Endothelial cell of umbilical vein (primary cell): ENCODE measurements at regions not wholly inside any gene's neighbourhood (a gene's known extent, or its start where the extent isn't known, plus 50 kb on each side); places are given as distances from the start of the nearest gene placed in this dataset.

Source experiments
- BruUV-seq: library from RNA; stranded (reverse); fragments of 400-500 nt; replicated peaks from 2 replicates; lab custom pipeline; 2021; lab: Mats Ljungman, UMichigan
- CTCF ChIA-PET: fragments of 300-600, 350-600 bp; sonication (Branson Sonifier 250); formaldehyde crosslinking; loops from one replicate; lab custom pipeline; 2021; ENCODE audit warnings: antibody characterized with exemption, inconsistent platforms; lab: Charles Lee
- POLR2A ChIA-PET: fragments of 300-600, 350-600 bp; sonication (Branson Sonifier 250); formaldehyde crosslinking; loops from one replicate; lab custom pipeline; 2021; ENCODE audit warnings: antibody characterized with exemption, inconsistent platforms; lab: Charles Lee
- DNase-seq: peaks from one replicate; pipeline ENCODE4 v3.0.0-alpha.2; 2011; ENCODE audit warnings: low read depth, low spot score
- FAIRE-seq: peaks from 2 replicates; lab custom pipeline; 2011; peaks lifted over from hg19 to GRCh38; lab: Jason Lieb, UNC
- H2AFZ ChIP-seq: 2 replicates; pipeline ENCODE4 v1.6.0; 2012; ENCODE audit warnings: low read depth, low read length, control low read depth, inconsistent platforms
- H3K27ac ChIP-seq: 2 replicates; pipeline ENCODE4 v1.5.1; 2011; ENCODE audit warnings: low read depth, mild to moderate bottlenecking, control low read depth, low read length, moderate library complexity; ENCODE audit not compliant: insufficient read depth
- H3K27me3 ChIP-seq, 2 experiments: 2 replicates each; pipeline versions ENCODE4 v1.6.0 to v1.6.1; 2011; ENCODE audit warnings: low read length in 2 of 2, mixed read lengths in 1 of 2; ENCODE audit not compliant: control insufficient read depth in 2 of 2, insufficient read depth in 2 of 2
- H3K36me3 ChIP-seq, 2 experiments: 2 replicates in 1 of 2; 3 replicates in 1 of 2; pipeline ENCODE4 v1.5.1; 2011; ENCODE audit warnings: low read length in 2 of 2, mild to moderate bottlenecking in 1 of 2, moderate library complexity in 1 of 2; ENCODE audit not compliant: control insufficient read depth in 2 of 2, insufficient read depth in 2 of 2; ENCODE audit errors: extremely low read depth in 1 of 2
- H3K4me1 ChIP-seq: 3 replicates; pipeline ENCODE4 v1.5.1; 2011; ENCODE audit warnings: mild to moderate bottlenecking, low read length; ENCODE audit not compliant: control insufficient read depth, insufficient read depth; ENCODE audit errors: extremely low read depth
- H3K4me2 ChIP-seq: 2 replicates; pipeline ENCODE4 v1.6.1; 2011; ENCODE audit warnings: low read length, control low read depth, mixed read lengths; ENCODE audit not compliant: insufficient read depth
- H3K4me3 ChIP-seq, 3 experiments: fragments of 200-600 bp in 1 of 3; sonication (generic), shearing (Covaris generic) in 1 of 3; replicated peaks in 1 of 3; 2 replicates each; pipeline ENCODE4 v1.5.1; 2011 to 2016; ENCODE audit warnings: control low read depth in 3 of 3, low read length in 3 of 3, mild to moderate bottlenecking in 2 of 3, inconsistent platforms in 1 of 3, low read depth in 1 of 3, moderate library complexity in 1 of 3; ENCODE audit not compliant: insufficient read depth in 1 of 3
- H3K79me2 ChIP-seq: 2 replicates; pipeline ENCODE4 v1.6.0; 2012; ENCODE audit warnings: low read length, inconsistent platforms; ENCODE audit not compliant: control insufficient read depth, insufficient read depth
- H3K9ac ChIP-seq: replicated peaks from 2 replicates; pipeline ENCODE3; 2011; ENCODE audit warnings: low read length, control low read depth; ENCODE audit not compliant: insufficient read depth; ENCODE audit errors: extremely low read depth
- H3K9me1 ChIP-seq: replicated peaks from 3 replicates; pipeline ENCODE4 v1.6.0; 2011; ENCODE audit warnings: mild to moderate bottlenecking, low read length; ENCODE audit not compliant: control insufficient read depth, insufficient read depth; ENCODE audit errors: extremely low read depth
- H3K9me3 ChIP-seq: replicated peaks from 2 replicates; pipeline ENCODE4 v1.5.1; 2012; ENCODE audit warnings: low read length, inconsistent platforms; ENCODE audit not compliant: control insufficient read depth, insufficient read depth
- H4K20me1 ChIP-seq: replicated peaks from 2 replicates; pipeline ENCODE3; 2011; ENCODE audit warnings: mild to moderate bottlenecking, low read length; ENCODE audit not compliant: control insufficient read depth, insufficient read depth; ENCODE audit errors: extremely low read depth
- EZH2 ChIP-seq: IDR thresholded peaks from 2 replicates; pipeline ENCODE4 v1.6.1; 2012; ENCODE audit warnings: borderline replicate concordance, low read depth, mild to moderate bottlenecking, moderate library complexity, low read length, inconsistent platforms; ENCODE audit not compliant: severe bottlenecking
- FOS ChIP-seq: IDR thresholded peaks from 2 replicates; pipeline ENCODE4 v1.6.1; 2011; ENCODE audit warnings: mild to moderate bottlenecking, low read length, moderate library complexity, borderline replicate concordance; ENCODE audit not compliant: insufficient read depth
- GATA2 ChIP-seq: IDR thresholded peaks from 2 replicates; pipeline ENCODE4 v1.7.0; 2011; ENCODE audit warnings: low read depth, mild to moderate bottlenecking, moderate library complexity, mixed read lengths, low read length; ENCODE audit not compliant: insufficient read length, insufficient read depth
- JUN ChIP-seq: IDR thresholded peaks from 2 replicates; pipeline ENCODE4 v1.6.1; 2011; ENCODE audit warnings: borderline replicate concordance, low read depth; ENCODE audit not compliant: insufficient read length, insufficient read depth
- MYC ChIP-seq: IDR thresholded peaks from one replicate; pipeline ENCODE4 v1.6.1; 2011; ENCODE audit warnings: mild to moderate bottlenecking, low read depth, low read length
- POLR2A ChIP-seq: IDR thresholded peaks from 2 replicates; pipeline ENCODE4 v1.6.1; 2012; ENCODE audit warnings: low read depth, mild to moderate bottlenecking, control low read depth, low read length
- POLR2AphosphoS5 ChIP-seq: IDR thresholded peaks from 2 replicates; pipeline ENCODE4 v1.6.1; 2012; ENCODE audit warnings: low read depth, mild to moderate bottlenecking, control low read depth, low read length, moderate library complexity; ENCODE audit not compliant: insufficient read depth
- dilution Hi-C: fragments of 300-500 bp; cut with MboI; formaldehyde crosslinking; loops from one replicate; pipeline ENCODE4 v1.15.0; 2019; ENCODE audit warnings: low sequenced_read_pairs; ENCODE audit not compliant: extremely low pct_ligation_motif_present
- intact Hi-C: fragments of 100-400 bp; cut with micrococcal nuclease; formaldehyde crosslinking; loops from one replicate; pipeline ENCODE4 v1.10.0; 2022
- TF ChIP-seq, protein P1 (sequence below), 2 donors: IDR thresholded peaks; 1 replicate in 1 of 2; 2 replicates in 1 of 2; pipeline ENCODE4 v1.5.1; 2011; ENCODE audit warnings: low read length in 2 of 2, mild to moderate bottlenecking in 2 of 2, moderate library complexity in 2 of 2, control low read depth in 1 of 2, inconsistent platforms in 1 of 2, low read depth in 1 of 2; ENCODE audit not compliant: insufficient read depth in 1 of 2; ENCODE audit errors: extremely low read depth in 1 of 2
- TF ChIP-seq, protein P2 (sequence below): IDR thresholded peaks from 2 replicates; pipeline ENCODE4 v1.6.1; 2011; ENCODE audit not compliant: insufficient read depth, insufficient read length

DNA sequence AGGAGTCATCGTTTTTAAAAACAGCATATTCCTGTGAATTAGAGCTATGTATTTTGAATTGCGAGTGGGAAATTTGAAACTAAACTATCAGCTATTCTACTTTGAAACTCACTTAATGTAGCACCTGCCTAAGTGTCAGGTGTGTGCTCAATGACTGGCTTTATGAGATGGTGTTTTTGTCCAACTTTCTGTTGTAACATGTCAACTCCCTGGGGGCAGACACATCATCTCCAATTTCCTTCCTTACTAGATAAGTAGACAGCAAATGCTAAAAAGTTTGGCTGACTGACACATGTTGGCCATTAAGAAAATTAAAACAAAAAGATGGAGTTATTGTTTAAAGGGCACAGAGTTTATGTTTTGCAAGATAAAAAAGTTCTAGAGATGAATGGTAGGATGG, 226.9 kb downstream of the TFAP2B start:
- H3K9ac ChIP-seq, result no peak overlapping the region
- no peak overlapping the region for H3K4me3 ChIP-seq
- intact Hi-C loops, result no loop called here
- H3K9me3 ChIP-seq, result no peaks in the 10 kb centered on the region
- no peaks in the 10 kb centered on the region for H3K79me2 ChIP-seq
- BruUV-seq, result no TSS peak
- no peak for TF ChIP-seq POLR2AphosphoS5
- TF ChIP-seq, protein P1, sequence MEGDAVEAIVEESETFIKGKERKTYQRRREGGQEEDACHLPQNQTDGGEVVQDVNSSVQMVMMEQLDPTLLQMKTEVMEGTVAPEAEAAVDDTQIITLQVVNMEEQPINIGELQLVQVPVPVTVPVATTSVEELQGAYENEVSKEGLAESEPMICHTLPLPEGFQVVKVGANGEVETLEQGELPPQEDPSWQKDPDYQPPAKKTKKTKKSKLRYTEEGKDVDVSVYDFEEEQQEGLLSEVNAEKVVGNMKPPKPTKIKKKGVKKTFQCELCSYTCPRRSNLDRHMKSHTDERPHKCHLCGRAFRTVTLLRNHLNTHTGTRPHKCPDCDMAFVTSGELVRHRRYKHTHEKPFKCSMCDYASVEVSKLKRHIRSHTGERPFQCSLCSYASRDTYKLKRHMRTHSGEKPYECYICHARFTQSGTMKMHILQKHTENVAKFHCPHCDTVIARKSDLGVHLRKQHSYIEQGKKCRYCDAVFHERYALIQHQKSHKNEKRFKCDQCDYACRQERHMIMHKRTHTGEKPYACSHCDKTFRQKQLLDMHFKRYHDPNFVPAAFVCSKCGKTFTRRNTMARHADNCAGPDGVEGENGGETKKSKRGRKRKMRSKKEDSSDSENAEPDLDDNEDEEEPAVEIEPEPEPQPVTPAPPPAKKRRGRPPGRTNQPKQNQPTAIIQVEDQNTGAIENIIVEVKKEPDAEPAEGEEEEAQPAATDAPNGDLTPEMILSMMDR (IDR thresholded peaks at IDR 0.05; ENCODE audit: extremely low read depth in 1 of 2, insufficient read depth in 1 of 2, low read depth in 1 of 2, low read length in 2 of 2), result no peak
- TF ChIP-seq MYC, result no peak
- FAIRE-seq, result no peak
- H3K4me1 ChIP-seq, result no peaks in the 10 kb centered on the region
- H3K27me3 ChIP-seq, result no peaks in the 10 kb centered on the region
- ChIA-PET POLR2A (no interaction called here), CTCF (no interaction called here)
- no peaks in the 10 kb centered on the region for H3K36me3 ChIP-seq
- no peak overlapping the region for H2AFZ ChIP-seq
- H3K27ac ChIP-seq, result no peak overlapping the region
- DNase-seq, result no peak
- no peaks in the 10 kb centered on the region for H3K9me1 ChIP-seq
- no peaks in the 10 kb centered on the region for H4K20me1 ChIP-seq
- dilution Hi-C loops, result no loop called here
- no peak overlapping the region for H3K4me2 ChIP-seq

GRCh38 chr6:51049288-51049982, 230.8 kb downstream of the TFAP2B start:
- TF ChIP-seq JUN (no peak), EZH2 (no peak), GATA2 (no peak), FOS (no peak), MYC (no peak), POLR2AphosphoS5 (no peak), POLR2A (no peak)
- TF ChIP-seq, protein P2, sequence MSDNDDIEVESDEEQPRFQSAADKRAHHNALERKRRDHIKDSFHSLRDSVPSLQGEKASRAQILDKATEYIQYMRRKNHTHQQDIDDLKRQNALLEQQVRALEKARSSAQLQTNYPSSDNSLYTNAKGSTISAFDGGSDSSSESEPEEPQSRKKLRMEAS, result no peak
- TF ChIP-seq, protein P1 (IDR thresholded peaks at IDR 0.05; ENCODE audit: extremely low read depth in 1 of 2, insufficient read depth in 1 of 2, low read depth in 1 of 2, low read length in 2 of 2), result no peak
- dilution Hi-C loops, result no loop called here
- no peak overlapping the region for H3K9ac ChIP-seq
- no peak overlapping the region for H3K4me3 ChIP-seq
- no peaks in the 10 kb centered on the region for H3K4me1 ChIP-seq
- H3K27me3 ChIP-seq, result no peaks in the 10 kb centered on the region
- no peak overlapping the region for H2AFZ ChIP-seq
- FAIRE-seq, result no peak
- H3K79me2 ChIP-seq, result no peaks in the 10 kb centered on the region
- no peaks in the 10 kb centered on the region for H3K9me3 ChIP-seq
- no TSS peak for BruUV-seq
- no peak overlapping the region for H3K4me2 ChIP-seq
- POLR2A ChIA-PET, result no interaction called here
- intact Hi-C loops, result no loop called here
- DNase-seq, result no peak
- H3K27ac ChIP-seq, result no peak overlapping the region
- H3K9me1 ChIP-seq, result no peaks in the 10 kb centered on the region
- CTCF ChIA-PET, result no interaction called here
- no peaks in the 10 kb centered on the region for H3K36me3 ChIP-seq
- no peaks in the 10 kb centered on the region for H4K20me1 ChIP-seq
